GM12892 (cell line): ENCODE measurements at regions not wholly inside any gene's neighbourhood (a gene's known extent, or its start where the extent isn't known, plus 50 kb on each side); places are given as distances from the start of the nearest gene placed in this dataset.

Experiments
- POLR2A ChIP-seq: IDR thresholded peaks from 2 replicates; pipeline ENCODE4 v1.6.1; 2011; ENCODE audit warnings: low read depth, low read length, control low read depth
- POLR2AphosphoS5 ChIP-seq: IDR thresholded peaks from 2 replicates; pipeline ENCODE4 v1.6.1; 2011; ENCODE audit warnings: low read depth, low read length, control low read depth
- TAF1 ChIP-seq: IDR thresholded peaks from 2 replicates; pipeline ENCODE4 v1.6.1; 2011; ENCODE audit warnings: low read depth, mild to moderate bottlenecking, control low read depth, low read length, borderline replicate concordance

DNA sequence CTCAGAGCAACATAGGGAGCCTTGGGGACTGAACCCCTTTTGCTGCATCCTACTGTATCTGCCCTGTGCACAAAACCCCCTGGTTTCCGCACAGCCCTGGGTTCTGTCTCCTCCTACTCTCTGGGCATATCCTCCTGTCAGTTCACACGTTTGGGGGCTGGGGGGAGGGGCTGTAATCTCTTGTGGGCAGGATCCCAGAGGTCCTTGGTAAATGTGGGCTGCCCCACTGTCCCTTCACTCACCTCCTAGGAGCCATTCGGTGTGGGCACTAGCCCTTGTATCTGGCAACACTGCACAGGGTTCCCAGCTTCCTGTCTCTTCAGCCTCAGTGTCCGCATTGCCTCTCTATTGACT is 271.8 kb upstream of the DMAC1 start:
- no peak for TF ChIP-seq POLR2A
- TF ChIP-seq POLR2AphosphoS5, result no peak
- no peak for TF ChIP-seq TAF1
